Stomach (tissue), 4 donors: ENCODE measurements at regions not wholly inside any gene's neighbourhood (a gene's known extent, or its start where the extent isn't known, plus 50 kb on each side); places are given as distances from the start of the nearest gene placed in this dataset.

Experiments
- CTCF ChIP-seq, 7 experiments: fragments of 450-650 bp in 4 of 7; fragments of 200-600 bp in 3 of 7; sonication (generic) in 3 of 7; IDR thresholded peaks; one replicate each; pipeline ENCODE4 v1.5.1; 2016 to 2019; ENCODE audit warnings: antibody characterized with exemption in 7 of 7, control low read depth in 2 of 7, mild to moderate bottlenecking in 1 of 7
- EP300 ChIP-seq: sonication (generic); formaldehyde crosslinking; IDR thresholded peaks from one replicate; pipeline ENCODE4 v1.6.1; 2017; ENCODE audit warnings: antibody characterized with exemption
- POLR2A ChIP-seq, 4 donors: fragments of 450-650 bp; IDR thresholded peaks; one replicate each; pipeline ENCODE4 v1.6.1; 2016; ENCODE audit warnings: antibody characterized with exemption in 4 of 4, control low read depth in 2 of 4, mild to moderate bottlenecking in 1 of 4, moderate library complexity in 1 of 4
- POLR2AphosphoS5 ChIP-seq, 3 donors: sonication (generic); formaldehyde crosslinking; IDR thresholded peaks; one replicate each; pipeline ENCODE4 v1.6.1; 2016; ENCODE audit warnings: antibody characterized with exemption in 3 of 3

- TF ChIP-seq CTCF (IDR thresholded peaks at IDR 0.05) (no peak), EP300 (no peak), POLR2A (IDR thresholded peaks at IDR 0.05) (no peak), POLR2AphosphoS5 (IDR thresholded peaks at IDR 0.05) (no peak)
Observed at GRCh38 chr4:151922306-151922705, 161.5 kb upstream of the GATB start.
